SH-SY5Y (cell line): ENCODE measurements at regions not wholly inside any gene's neighbourhood (a gene's known extent, or its start where the extent isn't known, plus 50 kb on each side); places are given as distances from the start of the nearest gene placed in this dataset.

Experiments
- GATA2 ChIP-seq: IDR thresholded peaks from 2 replicates; pipeline ENCODE4 v1.6.1; 2011; ENCODE audit warnings: mild to moderate bottlenecking, low read depth, low read length
- GATA3 ChIP-seq: IDR thresholded peaks from 2 replicates; pipeline ENCODE4 v1.6.1; 2011; ENCODE audit warnings: low read depth, mild to moderate bottlenecking, low read length, moderate library complexity

- TF ChIP-seq GATA2 = no peak
- no peak for TF ChIP-seq GATA3
Measured at GRCh38 chr3:159724627-159725026, 264.0 kb upstream of the IL12A start.
